Hepatocyte (in vitro differentiated cells): ENCODE measurements at regions not wholly inside any gene's neighbourhood (a gene's known extent, or its start where the extent isn't known, plus 50 kb on each side); places are given as distances from the start of the nearest gene placed in this dataset.

Experiments used
- CTCF ChIP-seq: fragments of 200-600 bp; sonication (generic); IDR thresholded peaks from 2 replicates; pipeline ENCODE4 v1.5.1; 2016; ENCODE audit warnings: antibody characterized with exemption, mild to moderate bottlenecking; ENCODE audit not compliant: poor library complexity
- EZH2 ChIP-seq: fragments of 200-600 bp; sonication (generic); IDR thresholded peaks from 2 replicates; pipeline ENCODE4 v1.6.1; 2016; ENCODE audit warnings: antibody characterized with exemption, mild to moderate bottlenecking, borderline replicate concordance
- EZH2phosphoT487 ChIP-seq: fragments of 200-600 bp; sonication (generic); IDR thresholded peaks from one replicate; pipeline ENCODE4 v1.6.1; 2018; ENCODE audit warnings: antibody characterized with exemption, mild to moderate bottlenecking, low read depth, moderate library complexity; ENCODE audit not compliant: unreplicated experiment, severe bottlenecking

GRCh38 chr9:14395317-14396082 lies 81.6 kb upstream of the NFIB start:
- TF ChIP-seq CTCF: no peak
- TF ChIP-seq EZH2phosphoT487: no peak
- TF ChIP-seq EZH2: no peak
